K562 (cell line): ENCODE measurements at regions not wholly inside any gene's neighbourhood (a gene's known extent, or its start where the extent isn't known, plus 50 kb on each side); places are given as distances from the start of the nearest gene placed in this dataset.

Experiments used
- ATAC-seq: fragments of 200-7000 bp; cut with Tn5 transposase; 3 replicates; pipeline ENCODE4 v1.9.1; 2020; ENCODE audit warnings: moderate library complexity
- BruUV-seq: library from RNA; stranded (reverse); fragments of 400-500 nt; replicated peaks from 2 replicates; lab custom pipeline; 2021; lab: Mats Ljungman, UMichigan
- CTCF ChIA-PET: fragments of 300-600 bp; formaldehyde crosslinking; extraction: SDS; loops from one replicate; lab custom pipeline; 2021; ENCODE audit warnings: low intra/inter-chr PET ratio; lab: Yijun Ruan, JAX
- POLR2A ChIA-PET: fragments of 300-600, 350-650 bp; sonication (Branson Sonifier 250); formaldehyde crosslinking; extraction: SDS; loops from one replicate; lab custom pipeline; 2021; ENCODE audit warnings: antibody characterized with exemption, inconsistent platforms; lab: Yijun Ruan, JAX
- DNase-seq, 4 experiments: peaks; one replicate each; pipeline versions ENCODE4 v3.0.0 to v3.0.0-alpha.2; 2011 to 2018; ENCODE audit warnings: low spot score in 3 of 4, mixed read lengths in 3 of 4; ENCODE audit errors: extremely low read depth in 1 of 4
- FAIRE-seq: peaks from 2 replicates; lab custom pipeline; 2011; peaks lifted over from hg19 to GRCh38; lab: Jason Lieb, UNC
- H2AFZ ChIP-seq: 2 replicates; pipeline ENCODE4 v1.6.0; 2011; ENCODE audit warnings: low read depth, low read length, control low read depth, inconsistent platforms
- H3K27ac ChIP-seq: fragments of 200-600 bp; 3 replicates; pipeline ENCODE4 v1.8.0; 2011; ENCODE audit warnings: low read depth, mild to moderate bottlenecking, control low read depth, inconsistent platforms, low read length, moderate library complexity, mixed read lengths; ENCODE audit errors: extremely low read depth
- H3K27me3 ChIP-seq, 2 experiments: fragments of 300-600 bp in 1 of 2; 2 replicates in 1 of 2; 3 replicates in 1 of 2; pipeline versions ENCODE4 v1.6.0 to v1.8.0; 2011; ENCODE audit warnings: inconsistent platforms in 2 of 2, low read length in 2 of 2, mild to moderate bottlenecking in 1 of 2, mixed read lengths in 1 of 2, moderate library complexity in 1 of 2; ENCODE audit not compliant: control insufficient read depth in 2 of 2, insufficient read depth in 2 of 2
- H3K36me3 ChIP-seq: fragments of 300-600 bp; 3 replicates; pipeline ENCODE4 v1.8.0; 2011; ENCODE audit warnings: mild to moderate bottlenecking, low read length, inconsistent platforms; ENCODE audit not compliant: control insufficient read depth, insufficient read depth
- H3K4me1 ChIP-seq, 2 experiments: fragments of 200-600 bp in 1 of 2; replicated peaks in 1 of 2; 2 replicates in 1 of 2; 3 replicates in 1 of 2; pipeline versions ENCODE4 v1.5.1 to v1.8.0; 2011; ENCODE audit warnings: inconsistent platforms in 2 of 2, low read length in 2 of 2, mild to moderate bottlenecking in 1 of 2, mixed read lengths in 1 of 2, moderate library complexity in 1 of 2; ENCODE audit not compliant: control insufficient read depth in 2 of 2, insufficient read depth in 2 of 2
- H3K4me2 ChIP-seq: 2 replicates; pipeline ENCODE4 v1.6.1; 2011; ENCODE audit warnings: low read length, control low read depth, inconsistent platforms, mixed read lengths; ENCODE audit not compliant: insufficient read depth
- H3K4me3 ChIP-seq: fragments of 200-600 bp; sonication (generic), shearing (Covaris generic); 2 replicates; pipeline ENCODE4 v1.5.1; 2016; ENCODE audit warnings: control low read depth, inconsistent platforms
- H3K79me2 ChIP-seq: fragments of 200-600 bp; 3 replicates; pipeline ENCODE4 v1.8.0; 2011; ENCODE audit warnings: low read length, inconsistent platforms; ENCODE audit not compliant: control insufficient read depth, insufficient read depth
- H3K9ac ChIP-seq, 2 experiments: 2 replicates each; pipeline versions ENCODE4 v1.6.0 to v1.6.1; 2011; ENCODE audit warnings: low read depth in 2 of 2, low read length in 2 of 2, control low read depth in 1 of 2, inconsistent platforms in 1 of 2, mild to moderate bottlenecking in 1 of 2, mixed read lengths in 1 of 2; ENCODE audit not compliant: insufficient read depth in 1 of 2
- H3K9me1 ChIP-seq: one replicate; pipeline ENCODE4 v1.6.0; 2011; ENCODE audit warnings: inconsistent platforms, mild to moderate bottlenecking, low read length, moderate library complexity; ENCODE audit not compliant: control insufficient read depth, insufficient read depth
- H3K9me3 ChIP-seq: replicated peaks from 2 replicates; pipeline ENCODE4 v1.5.1; 2011; ENCODE audit warnings: low read depth, low read length, inconsistent platforms; ENCODE audit not compliant: control insufficient read depth, insufficient read depth
- H4K20me1 ChIP-seq: replicated peaks from 2 replicates; pipeline ENCODE4 v1.6.1; 2011; ENCODE audit warnings: low read length, inconsistent platforms, mixed read lengths; ENCODE audit not compliant: control insufficient read depth, insufficient read depth
- HNRNPUL1 ChIP-seq: fragments of 200-400 bp; formaldehyde crosslinking; IDR thresholded peaks from 2 replicates; pipeline ENCODE4 v1.6.1; 2017; ENCODE audit warnings: low read length
- NFE2 ChIP-seq: IDR thresholded peaks from 2 replicates; pipeline ENCODE4 v1.6.1; 2014; ENCODE audit warnings: antibody characterized with exemption, low read depth
- NKRF ChIP-seq: fragments of 450-650 bp; IDR thresholded peaks from 2 replicates; pipeline ENCODE4 v1.6.1; 2016; ENCODE audit warnings: borderline replicate concordance
- WGBS: fragments of 100-300 bp; shearing (Covaris generic); methylation state at CpG from one replicate; pipeline ENCODE4 v1.1.6; 2016; ENCODE audit warnings: low coverage, mixed read lengths; ENCODE audit not compliant: insufficient coverage; ENCODE audit errors: missing lambda C conversion rate; 5-methylcytosine and 5-hydroxymethylcytosine counted together
- in situ Hi-C: fragments of 300-500 bp; cut with MboI; formaldehyde crosslinking; loops from 4 replicates; pipeline ENCODE4 v1.15.0; 2018; ENCODE audit warnings: inconsistent platforms, mixed read lengths
- intact Hi-C: fragments of 100-400 bp; cut with micrococcal nuclease; formaldehyde crosslinking; loops from 2 replicates; pipeline ENCODE4 v1.14.2; 2022

GRCh38 chr20:60634491-60635172, 617.4 kb upstream of the CDH4 start:
- ATAC-seq: no peak
- Histone ChIP-seq H2AFZ (no peak overlapping the region), H3K9ac (no peak overlapping the region), H3K9me3 (no peaks in the 10 kb centered on the region), H3K79me2 (no peaks in the 10 kb centered on the region), H3K4me2 (no peak overlapping the region), H3K36me3 (no peaks in the 10 kb centered on the region), H3K4me3 (no peak overlapping the region), H3K4me1 (no peaks in the 10 kb centered on the region), H4K20me1 (no peaks in the 10 kb centered on the region), H3K9me1 (no peaks in the 10 kb centered on the region), H3K27me3 (no peaks in the 10 kb centered on the region; a peak in 1 of 5 replicates), H3K27ac (no peak overlapping the region)
- 1% methylated on average over 19 of the region's 19 CpGs for WGBS
- ChIA-PET POLR2A (interaction anchor here (0.6 kb wide), 1 partner anchor 695 kb away, joined by 3 read pairs; the partner anchor contains the start of genes FAM217B and PPP1R3D), CTCF (no interaction called here)
- TF ChIP-seq HNRNPUL1 (no peak), NKRF (no peak)
- no TSS peak for BruUV-seq
- in situ Hi-C loops: no loop called here
- no peak for FAIRE-seq
- no peak for DNase-seq
- intact Hi-C loops: no loop called here

- Histone ChIP-seq H2AFZ (no peak overlapping the region), H3K9me3 (no peaks in the 10 kb centered on the region), H3K27ac (no peak overlapping the region), H3K4me3 (no peak overlapping the region), H3K4me1 (no peaks in the 10 kb centered on the region), H3K4me2 (no peak overlapping the region), H4K20me1 (no peaks in the 10 kb centered on the region), H3K9ac (no peak overlapping the region), H3K36me3 (no peaks in the 10 kb centered on the region), H3K79me2 (no peaks in the 10 kb centered on the region), H3K27me3 (no peaks in the 10 kb centered on the region; a peak in 1 of 5 replicates), H3K9me1 (no peaks in the 10 kb centered on the region)
- FAIRE-seq (no peak), ATAC-seq (no peak), DNase-seq (no peak)
- in situ Hi-C loops: no loop called here
- TF ChIP-seq NFE2: no peak
- intact Hi-C loops: no loop called here
- no TSS peak for BruUV-seq
- POLR2A ChIA-PET: no interaction called here
- 2% methylated on average over 5 of the region's 5 CpGs for WGBS
- CTCF ChIA-PET: no interaction called here
Measured at GRCh38 chr20:60636417-60636816, 615.6 kb upstream of the CDH4 start.
